Left lung (tissue), 4 donors: ENCODE measurements at regions not wholly inside any gene's neighbourhood (a gene's known extent, or its start where the extent isn't known, plus 50 kb on each side); places are given as distances from the start of the nearest gene placed in this dataset.

Experiments
- ATAC-seq: fragments of 200-7000 bp; cut with Tn5 transposase; one replicate; pipeline ENCODE4 v1.9.1; 2020; ENCODE audit warnings: moderate library complexity
- DNase-seq, 4 donors: peaks; one replicate each; pipeline ENCODE4 v3.0.0-alpha.2; 2013 to 2020
- H3K27ac ChIP-seq, 2 donors: fragments of 200-600 bp; sonication (generic) in 1 of 2; one replicate each; pipeline versions ENCODE4 v1.5.0 to v1.8.0; 2020 to 2021
- H3K27me3 ChIP-seq, 2 donors: fragments of 200-600 bp; sonication (generic) in 1 of 2; one replicate each; pipeline versions ENCODE4 v1.5.0 to v1.8.0; 2020 to 2021
- H3K36me3 ChIP-seq, 2 donors: fragments of 200-600 bp; sonication (generic) in 1 of 2; one replicate each; pipeline versions ENCODE4 v1.5.0 to v1.8.0; 2020 to 2021
- H3K4me1 ChIP-seq, 2 donors: fragments of 200-600 bp; one replicate each; pipeline ENCODE4 v1.8.0; 2021
- H3K4me3 ChIP-seq, 2 donors: fragments of 200-600 bp; sonication (generic) in 1 of 2; one replicate each; pipeline versions ENCODE4 v1.5.0 to v1.8.0; 2020 to 2021; ENCODE audit warnings: mild to moderate bottlenecking in 1 of 2
- H3K9me3 ChIP-seq, 2 donors: fragments of 200-600 bp; sonication (generic) in 1 of 2; one replicate each; pipeline versions ENCODE4 v1.5.0 to v1.8.0; 2020 to 2021
- CTCF ChIP-seq, 2 donors: fragments of 200-600 bp; sonication (generic) in 1 of 2; IDR thresholded peaks; one replicate each; pipeline versions ENCODE4 v1.5.0 to v1.8.0; 2021; ENCODE audit warnings: antibody characterized with exemption in 2 of 2
- intact Hi-C, 2 donors: fragments of 100-400 bp; cut with DNase I; formaldehyde crosslinking; loops; one replicate each; pipeline versions ENCODE4 v1.11.2 to v1.14.2; 2022
- donor health status: DM: no; HTN: yes; CAD: no.
- donor health status: DM: no; HTN: no; CAD: no.

GRCh38 chr12:115511305-115511704, 766.2 kb downstream of the MED13L start:
- Histone ChIP-seq H3K27ac (no peak overlapping the region), H3K27me3 (no peaks in the 10 kb centered on the region), H3K9me3 (peaks cover 0 to 21% of the 10 kb centered on the region in 2 donors), H3K36me3 (no peaks in the 10 kb centered on the region), H3K4me3 (no peak overlapping the region), H3K4me1 (no peaks in the 10 kb centered on the region)
- no peak for ATAC-seq
- TF ChIP-seq CTCF (IDR thresholded peaks at IDR 0.05): no peak
- intact Hi-C loops: no loop called here
- no peak for DNase-seq

- intact Hi-C loops: no loop called here
- Histone ChIP-seq H3K27me3 (no peaks in the 10 kb centered on the region), H3K9me3 (peaks cover 0 to 10% of the 10 kb centered on the region in 2 donors), H3K4me1 (no peaks in the 10 kb centered on the region), H3K4me3 (no peak overlapping the region), H3K27ac (no peak overlapping the region), H3K36me3 (no peaks in the 10 kb centered on the region)
- ATAC-seq (no peak), DNase-seq (no peak)
- TF ChIP-seq CTCF (IDR thresholded peaks at IDR 0.05): no peak
Measured at GRCh38 chr12:115508990-115509389, 768.5 kb downstream of the MED13L start.

- intact Hi-C loops: no loop called here
- no peak for ATAC-seq
- no peak overlapping the region for H3K4me3 ChIP-seq
- H3K27ac ChIP-seq: no peak overlapping the region
- no peak for TF ChIP-seq CTCF (IDR thresholded peaks at IDR 0.05)
- peak in 3 of 4 donors; percentile 25 to 32 (median 32) for DNase-seq
- H3K36me3 ChIP-seq: no peaks in the 10 kb centered on the region
- H3K9me3 ChIP-seq: peaks cover 0 to 6% of the 10 kb centered on the region in 2 donors
- no peaks in the 10 kb centered on the region for H3K27me3 ChIP-seq
- H3K4me1 ChIP-seq: no peaks in the 10 kb centered on the region
Measured at GRCh38 chr12:115507951-115508722, 769.4 kb downstream of the MED13L start.

- Histone ChIP-seq H3K27ac (no peak overlapping the region), H3K4me1 (no peaks in the 10 kb centered on the region), H3K4me3 (no peak overlapping the region), H3K36me3 (no peaks in the 10 kb centered on the region), H3K27me3 (no peaks in the 10 kb centered on the region), H3K9me3 (peaks cover 0 to under 1% of the 10 kb centered on the region in 2 donors)
- intact Hi-C loops: no loop called here
- DNase-seq: no peak
- TF ChIP-seq CTCF (IDR thresholded peaks at IDR 0.05): no peak
- ATAC-seq: no peak
Measured at GRCh38 chr12:115507560-115507889, 770.0 kb downstream of the MED13L start.

GRCh38 chr12:115506822-115507559, 770.5 kb downstream of the MED13L start:
- Histone ChIP-seq H3K27ac (no peak overlapping the region), H3K36me3 (no peaks in the 10 kb centered on the region), H3K27me3 (no peaks in the 10 kb centered on the region), H3K4me1 (no peaks in the 10 kb centered on the region), H3K9me3 (no peaks in the 10 kb centered on the region), H3K4me3 (no peak overlapping the region)
- ATAC-seq (no peak), DNase-seq (no peak)
- intact Hi-C loops: no loop called here
- TF ChIP-seq CTCF (IDR thresholded peaks at IDR 0.05): no peak
